ENCODE measurements at regions not wholly inside any gene's neighbourhood (a gene's known extent, or its start where the extent isn't known, plus 50 kb on each side); places are given as distances from the start of the nearest gene placed in this dataset.

DNA sequence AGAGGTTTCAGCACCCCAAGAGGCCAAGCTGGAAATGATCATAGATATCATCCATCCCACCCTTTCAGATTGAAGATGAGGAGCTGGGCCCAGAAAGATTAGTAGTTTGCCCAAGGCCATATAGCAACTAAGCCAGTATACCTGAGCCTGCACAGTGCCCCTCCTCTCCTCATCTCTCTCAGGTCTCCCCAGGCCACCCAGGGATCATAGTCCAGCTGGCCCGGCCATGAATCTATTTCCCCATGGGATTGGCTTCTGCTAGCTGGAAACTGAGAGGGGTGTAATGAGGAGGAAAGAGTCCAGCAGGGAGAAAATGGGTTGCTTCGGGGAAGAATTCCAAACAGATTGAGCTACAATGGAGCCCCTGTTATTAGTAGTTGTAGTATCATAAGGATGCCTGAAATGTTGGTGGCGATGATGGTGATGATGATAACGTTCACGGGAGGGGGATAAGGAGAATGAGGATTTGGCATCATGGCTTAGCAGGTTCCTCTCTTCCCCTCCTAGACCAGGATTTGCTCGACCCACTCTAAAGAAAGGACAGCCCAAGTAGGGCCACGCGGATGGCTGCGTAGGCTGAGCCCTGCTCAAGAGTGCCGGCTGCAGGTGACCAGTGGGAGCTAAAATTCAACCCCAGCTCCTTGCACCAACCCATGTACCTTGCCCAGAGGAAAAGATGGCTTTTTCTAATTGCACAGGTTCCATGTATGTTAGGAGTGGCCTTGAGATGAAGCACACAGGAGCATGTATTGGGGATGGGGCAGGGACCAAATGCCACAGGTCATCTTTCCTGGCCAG is 117.8 kb upstream of the PJA1 start:
- Histone ChIP-seq H3K27me3 (ENCODE audit: control insufficient read depth in 3 of 3, insufficient read depth in 3 of 3, low read length in 3 of 3) (no peaks in the 10 kb centered on the region), H3K4me3 (ENCODE audit: low read depth in 1 of 3, low read length in 3 of 3) (no peak overlapping the region), H3K9me3 (ENCODE audit: control insufficient read depth in 2 of 2, insufficient read depth in 1 of 2, low read depth in 1 of 2, low read length in 1 of 2) (no peaks in the 10 kb centered on the region), H3K4me1 (ENCODE audit: control insufficient read depth in 3 of 3, insufficient read depth in 2 of 3, low read depth in 1 of 3, low read length in 2 of 3) (peaks cover 0 to 17% (median 3%) of the 10 kb centered on the region in 3 donors), H3K36me3 (ENCODE audit: control insufficient read depth in 3 of 3, insufficient read depth in 2 of 3, low read depth in 1 of 3, low read length in 3 of 3) (no peaks in the 10 kb centered on the region), H3K27ac (ENCODE audit: low read depth in 1 of 3, low read length in 2 of 3) (no peak overlapping the region)
- FAIRE-seq = no peak
- 66 to 67% (median 67%) methylated on average over 10 of the region's 10 CpGs for WGBS, 3 donors
- DNase-seq = no peak

DNA sequence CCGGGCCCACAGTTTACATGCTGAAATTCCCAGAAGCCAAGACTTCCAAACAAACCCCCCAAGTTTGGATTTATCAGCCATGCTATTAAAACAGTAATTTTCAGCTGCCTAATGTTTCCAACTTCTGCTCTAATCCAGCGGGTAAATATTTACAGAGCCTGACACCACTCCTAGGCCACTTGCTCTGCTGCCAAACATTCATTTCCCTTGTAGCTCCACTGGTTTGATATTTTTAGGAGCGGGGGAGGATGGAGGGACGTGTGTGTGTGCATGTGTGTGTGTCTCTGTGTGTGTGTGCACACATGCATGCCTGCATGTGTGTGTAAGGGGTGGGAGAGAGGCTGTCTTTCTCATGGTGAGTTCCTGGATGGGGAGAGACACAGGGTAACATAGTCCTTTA is 115.7 kb upstream of the PJA1 start:
- peak overlapping the region in 2 of 3 donors; percentile 13 to 33 for H3K27ac ChIP-seq (ENCODE audit: low read depth in 1 of 3, low read length in 2 of 3)
- FAIRE-seq = no peak
- 14 to 24% (median 21%) methylated on average over 4 of the region's 4 CpGs for WGBS, 3 donors
- no peaks in the 10 kb centered on the region for H3K27me3 ChIP-seq (ENCODE audit: control insufficient read depth in 3 of 3, insufficient read depth in 3 of 3, low read length in 3 of 3)
- H3K9me3 ChIP-seq (ENCODE audit: control insufficient read depth in 2 of 2, insufficient read depth in 1 of 2, low read depth in 1 of 2, low read length in 1 of 2) = no peaks in the 10 kb centered on the region
- no peaks in the 10 kb centered on the region for H3K36me3 ChIP-seq (ENCODE audit: control insufficient read depth in 3 of 3, insufficient read depth in 2 of 3, low read depth in 1 of 3, low read length in 3 of 3)
- peaks cover 0 to 23% (median 3%) of the 10 kb centered on the region in 3 donors for H3K4me1 ChIP-seq (ENCODE audit: control insufficient read depth in 3 of 3, insufficient read depth in 2 of 3, low read depth in 1 of 3, low read length in 2 of 3)
- no peak for DNase-seq
- H3K4me3 ChIP-seq (ENCODE audit: low read depth in 1 of 3, low read length in 3 of 3) = no peak overlapping the region

DNA sequence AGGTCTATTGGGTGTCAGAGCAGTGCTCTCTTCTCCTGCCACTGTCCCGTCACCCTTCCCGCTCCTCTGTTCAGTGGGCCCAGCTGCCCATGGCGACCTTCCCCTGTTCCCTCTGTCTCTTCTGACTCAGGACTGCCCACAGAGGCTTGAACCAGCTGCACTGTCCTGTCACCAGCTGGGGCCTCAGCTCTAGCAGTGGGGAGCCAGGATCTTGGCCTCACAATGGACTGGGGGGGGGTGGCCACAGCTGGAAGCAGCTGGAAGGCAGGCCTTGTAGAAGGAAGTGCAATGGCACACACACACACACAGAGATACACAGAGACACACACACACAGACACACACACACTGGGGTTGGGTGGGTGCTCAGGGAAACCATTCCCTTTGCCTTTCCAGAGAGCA is 114.0 kb upstream of the PJA1 start:
- Histone ChIP-seq H3K27me3 (ENCODE audit: control insufficient read depth in 3 of 3, insufficient read depth in 3 of 3, low read length in 3 of 3) (no peaks in the 10 kb centered on the region), H3K4me3 (ENCODE audit: low read depth in 1 of 3, low read length in 3 of 3) (no peak overlapping the region), H3K36me3 (ENCODE audit: control insufficient read depth in 3 of 3, insufficient read depth in 2 of 3, low read depth in 1 of 3, low read length in 3 of 3) (no peaks in the 10 kb centered on the region), H3K9me3 (ENCODE audit: control insufficient read depth in 2 of 2, insufficient read depth in 1 of 2, low read depth in 1 of 2, low read length in 1 of 2) (no peaks in the 10 kb centered on the region), H3K4me1 (ENCODE audit: control insufficient read depth in 3 of 3, insufficient read depth in 2 of 3, low read depth in 1 of 3, low read length in 2 of 3) (peaks cover 0 to 23% (median 3%) of the 10 kb centered on the region in 3 donors), H3K27ac (ENCODE audit: low read depth in 1 of 3, low read length in 2 of 3) (no peak overlapping the region)
- DNase-seq (no peak), FAIRE-seq (no peak)
- 66 to 100% (median 78%) methylated on average over 1 to 3 of the region's 3 CpGs for WGBS, 3 donors

DNA sequence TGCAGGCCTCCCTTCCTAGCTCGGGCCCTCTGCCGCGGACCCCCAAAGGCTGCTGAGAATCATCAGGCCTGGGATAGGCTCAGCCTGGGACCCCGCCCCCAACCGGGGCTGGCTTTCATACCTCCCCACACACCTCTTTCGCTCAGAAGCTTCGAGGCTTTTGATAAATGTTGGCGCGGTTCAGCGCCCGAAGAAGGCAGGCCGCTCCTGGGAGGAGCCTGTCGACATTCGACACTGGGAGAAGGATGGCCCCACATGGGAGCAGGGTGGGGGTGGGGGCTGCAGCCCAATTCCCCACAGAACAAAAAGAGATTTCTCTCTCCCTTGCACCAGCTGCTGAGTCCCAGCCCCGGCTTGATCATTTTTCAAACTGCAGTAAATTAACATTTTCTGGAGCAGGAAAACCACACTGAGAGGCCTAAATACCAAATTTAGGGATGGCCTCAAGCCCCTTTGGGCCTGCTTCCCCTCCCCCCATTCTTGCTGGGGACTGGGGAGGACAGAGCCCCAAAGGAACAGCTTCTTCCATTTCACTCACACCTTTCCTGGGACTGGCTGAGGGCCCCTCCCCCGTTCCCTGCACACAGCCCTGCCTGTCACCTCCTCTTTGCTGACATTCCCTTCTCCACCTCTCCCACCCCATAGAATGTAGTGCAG is 112.9 kb upstream of the PJA1 start:
- Histone ChIP-seq H3K27me3 (ENCODE audit: control insufficient read depth in 3 of 3, insufficient read depth in 3 of 3, low read length in 3 of 3) (no peaks in the 10 kb centered on the region), H3K36me3 (ENCODE audit: control insufficient read depth in 3 of 3, insufficient read depth in 2 of 3, low read depth in 1 of 3, low read length in 3 of 3) (no peaks in the 10 kb centered on the region), H3K27ac (ENCODE audit: low read depth in 1 of 3, low read length in 2 of 3) (peak overlapping the region in 1 of 3 donors; percentile 7), H3K4me1 (ENCODE audit: control insufficient read depth in 3 of 3, insufficient read depth in 2 of 3, low read depth in 1 of 3, low read length in 2 of 3) (peaks cover 0 to 23% (median 3%) of the 10 kb centered on the region in 3 donors), H3K4me3 (ENCODE audit: low read depth in 1 of 3, low read length in 3 of 3) (no peak overlapping the region), H3K9me3 (ENCODE audit: control insufficient read depth in 2 of 2, insufficient read depth in 1 of 2, low read depth in 1 of 2, low read length in 1 of 2) (no peaks in the 10 kb centered on the region)
- FAIRE-seq (no peak), DNase-seq (no peak)
- WGBS, 3 donors = 54 to 69% (median 60%) methylated on average over 14 to 16 of the region's 16 CpGs

DNA sequence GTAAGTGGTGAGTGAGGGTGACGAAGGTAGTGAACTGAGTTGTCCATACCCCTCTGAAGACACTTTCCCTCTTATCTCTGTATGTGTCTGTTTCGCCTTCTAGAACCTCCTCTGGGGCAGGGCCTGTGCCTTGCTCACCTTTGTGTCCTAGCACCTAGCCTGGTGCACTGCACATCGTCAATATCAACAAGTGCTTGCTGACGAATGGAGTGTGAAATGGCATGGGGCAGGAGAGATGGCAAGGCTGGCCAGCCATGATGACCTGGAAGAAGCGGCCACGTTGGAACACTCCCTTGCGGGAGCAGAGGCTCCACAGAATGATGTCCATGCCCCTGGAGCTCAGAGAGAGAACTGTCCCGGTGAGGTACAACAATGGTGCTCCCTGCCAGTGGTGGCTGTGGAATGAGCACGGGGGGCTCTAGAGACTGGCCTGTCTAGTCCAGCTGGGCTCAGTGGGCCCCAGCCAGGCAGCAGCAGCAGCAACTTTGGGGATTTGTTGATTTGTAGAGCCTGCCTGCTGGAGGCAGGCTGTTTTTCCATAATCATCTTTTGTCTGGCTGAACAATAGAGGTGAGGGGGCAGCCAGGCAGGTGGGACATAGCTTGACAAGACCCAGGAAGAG is 112.2 kb upstream of the PJA1 start:
- WGBS, 3 donors = 86 to 90% (median 86%) methylated on average over 9 of the region's 9 CpGs
- H3K36me3 ChIP-seq (ENCODE audit: control insufficient read depth in 3 of 3, insufficient read depth in 2 of 3, low read depth in 1 of 3, low read length in 3 of 3) = no peaks in the 10 kb centered on the region
- DNase-seq = no peak
- no peak for FAIRE-seq
- H3K9me3 ChIP-seq (ENCODE audit: control insufficient read depth in 2 of 2, insufficient read depth in 1 of 2, low read depth in 1 of 2, low read length in 1 of 2) = no peaks in the 10 kb centered on the region
- H3K4me1 ChIP-seq (ENCODE audit: control insufficient read depth in 3 of 3, insufficient read depth in 2 of 3, low read depth in 1 of 3, low read length in 2 of 3) = peaks cover 0 to 17% (median 3%) of the 10 kb centered on the region in 3 donors
- no peak overlapping the region for H3K4me3 ChIP-seq (ENCODE audit: low read depth in 1 of 3, low read length in 3 of 3)
- no peak overlapping the region for H3K27ac ChIP-seq (ENCODE audit: low read depth in 1 of 3, low read length in 2 of 3)
- H3K27me3 ChIP-seq (ENCODE audit: control insufficient read depth in 3 of 3, insufficient read depth in 3 of 3, low read length in 3 of 3) = no peaks in the 10 kb centered on the region

DNA sequence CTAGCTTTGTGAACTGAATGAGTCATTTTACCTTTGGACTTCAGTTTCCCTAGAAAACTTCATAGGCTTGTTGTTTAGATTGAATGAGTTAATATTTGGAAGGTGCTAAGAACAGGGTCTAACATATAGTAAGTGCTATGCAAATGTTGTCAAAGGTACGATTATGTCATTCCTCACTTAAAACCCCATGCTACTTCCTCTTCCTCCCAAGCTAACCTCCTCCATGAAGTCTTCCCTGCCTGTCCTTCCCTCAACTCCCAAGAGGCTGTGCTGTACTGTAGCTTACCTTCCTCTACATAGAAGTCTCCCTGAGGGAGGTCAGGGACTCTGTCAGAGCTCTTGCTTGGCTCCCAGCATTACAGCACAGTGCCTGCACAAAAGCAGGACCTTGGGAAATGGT is 103.4 kb upstream of the PJA1 start:
- FAIRE-seq (no peak), DNase-seq (peak; percentile 32 to 59)
- Histone ChIP-seq H3K27me3 (ENCODE audit: control insufficient read depth in 3 of 3, insufficient read depth in 3 of 3, low read length in 3 of 3) (no peaks in the 10 kb centered on the region), H3K9me3 (ENCODE audit: control insufficient read depth in 2 of 2, insufficient read depth in 1 of 2, low read depth in 1 of 2, low read length in 1 of 2) (no peaks in the 10 kb centered on the region), H3K36me3 (ENCODE audit: control insufficient read depth in 3 of 3, insufficient read depth in 2 of 3, low read depth in 1 of 3, low read length in 3 of 3) (no peaks in the 10 kb centered on the region), H3K27ac (ENCODE audit: low read depth in 1 of 3, low read length in 2 of 3) (peak overlapping the region in 1 of 3 donors; percentile 63), H3K4me3 (ENCODE audit: low read depth in 1 of 3, low read length in 3 of 3) (no peak overlapping the region), H3K4me1 (ENCODE audit: control insufficient read depth in 3 of 3, insufficient read depth in 2 of 3, low read depth in 1 of 3, low read length in 2 of 3) (peaks cover 0 to 6% (median 0%) of the 10 kb centered on the region in 3 donors)
- 23 to 46% (median 29%) methylated on average over 1 of the region's 1 CpG for WGBS, 3 donors

DNA sequence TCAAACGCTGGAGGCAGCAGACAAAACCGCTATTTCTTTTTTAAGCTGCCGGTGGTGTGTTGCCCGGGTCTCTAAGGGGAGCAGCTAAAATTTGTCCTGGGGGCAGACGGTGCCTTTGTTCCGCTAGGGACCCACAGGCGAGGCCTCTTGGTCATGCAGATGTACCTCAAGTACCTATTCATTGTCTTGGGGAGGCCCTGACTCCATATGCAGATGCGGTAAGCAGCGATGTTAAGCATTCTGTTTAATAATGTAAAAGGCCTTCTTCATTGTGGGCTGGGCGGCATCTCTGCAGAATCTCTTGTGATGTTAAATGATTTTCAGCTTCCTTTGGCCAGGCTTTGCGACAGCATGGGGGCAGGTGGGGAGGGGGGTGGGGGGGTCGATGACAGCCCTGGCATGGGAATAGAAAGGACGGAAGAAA is 98.9 kb upstream of the PJA1 start:
- FAIRE-seq (no peak), DNase-seq (no peak)
- Histone ChIP-seq H3K4me3 (ENCODE audit: low read depth in 1 of 3, low read length in 3 of 3) (no peak overlapping the region), H3K4me1 (ENCODE audit: control insufficient read depth in 3 of 3, insufficient read depth in 2 of 3, low read depth in 1 of 3, low read length in 2 of 3) (peaks cover 0 to 6% (median 0%) of the 10 kb centered on the region in 3 donors), H3K9me3 (ENCODE audit: control insufficient read depth in 2 of 2, insufficient read depth in 1 of 2, low read depth in 1 of 2, low read length in 1 of 2) (no peaks in the 10 kb centered on the region), H3K36me3 (ENCODE audit: control insufficient read depth in 3 of 3, insufficient read depth in 2 of 3, low read depth in 1 of 3, low read length in 3 of 3) (no peaks in the 10 kb centered on the region), H3K27ac (ENCODE audit: low read depth in 1 of 3, low read length in 2 of 3) (no peak overlapping the region), H3K27me3 (ENCODE audit: control insufficient read depth in 3 of 3, insufficient read depth in 3 of 3, low read length in 3 of 3) (no peaks in the 10 kb centered on the region)
- WGBS, 3 donors = 58 to 80% (median 60%) methylated on average over 13 of the region's 13 CpGs

DNA sequence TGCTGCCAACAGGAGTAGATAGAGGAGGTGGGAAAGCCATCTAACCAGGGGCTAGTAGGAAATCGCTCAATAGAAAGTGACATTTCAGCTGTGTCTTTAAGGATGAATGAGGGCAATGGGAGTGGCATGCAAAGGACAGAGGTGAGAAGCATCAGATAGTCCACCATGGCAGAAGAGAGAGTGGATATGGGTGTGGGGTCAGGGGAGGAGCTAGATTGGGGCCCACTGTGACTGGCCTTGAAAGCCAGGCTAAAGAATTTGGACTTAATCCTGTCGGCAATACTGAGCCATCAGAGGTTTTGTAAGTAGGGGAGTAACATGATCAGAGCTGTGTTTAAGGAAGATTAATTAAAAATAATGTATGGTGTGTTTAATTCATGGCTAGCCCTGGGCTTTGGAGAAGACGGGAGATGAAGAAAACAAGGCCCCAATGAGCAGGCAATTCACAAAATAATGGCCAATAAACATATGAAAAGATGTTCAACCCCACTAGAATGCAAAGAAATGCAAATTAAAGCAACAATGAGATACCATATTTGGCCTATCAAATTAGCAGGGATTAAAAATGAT is 98.1 kb upstream of the PJA1 start:
- FAIRE-seq = no peak

More for the DNA sequence above, 98.1 kb upstream of the PJA1 start:
- Histone ChIP-seq H3K4me1 (ENCODE audit: control insufficient read depth in 3 of 3, insufficient read depth in 2 of 3, low read depth in 1 of 3, low read length in 2 of 3) (no peaks in the 10 kb centered on the region), H3K9me3 (ENCODE audit: control insufficient read depth in 2 of 2, insufficient read depth in 1 of 2, low read depth in 1 of 2, low read length in 1 of 2) (no peaks in the 10 kb centered on the region), H3K4me3 (ENCODE audit: low read depth in 1 of 3, low read length in 3 of 3) (no peak overlapping the region), H3K27me3 (ENCODE audit: control insufficient read depth in 3 of 3, insufficient read depth in 3 of 3, low read length in 3 of 3) (no peaks in the 10 kb centered on the region), H3K36me3 (ENCODE audit: control insufficient read depth in 3 of 3, insufficient read depth in 2 of 3, low read depth in 1 of 3, low read length in 3 of 3) (no peaks in the 10 kb centered on the region), H3K27ac (ENCODE audit: low read depth in 1 of 3, low read length in 2 of 3) (no peak overlapping the region)
- WGBS, 3 donors = 56 to 76% (median 71%) methylated on average over 3 of the region's 3 CpGs
- DNase-seq = no peak
